Thyroid gland (tissue), 4 donors: ENCODE measurements at regions not wholly inside any gene's neighbourhood (a gene's known extent, or its start where the extent isn't known, plus 50 kb on each side); places are given as distances from the start of the nearest gene placed in this dataset.

Source experiments
- DNase-seq, 2 donors: peaks; one replicate each; pipeline ENCODE4 v3.0.0-alpha.2; 2019
- H3K27ac ChIP-seq, 3 donors: fragments of 200-600 bp; sonication (generic); 1 replicate in 2 of 3; 2 replicates in 1 of 3; pipeline ENCODE4 v1.5.1; 2016 to 2019; ENCODE audit warnings: mild to moderate bottlenecking in 1 of 3, moderate library complexity in 1 of 3
- H3K27me3 ChIP-seq: fragments of 200-600 bp; sonication (generic); one replicate; pipeline ENCODE4 v1.5.1; 2019
- H3K36me3 ChIP-seq, 2 donors: fragments of 200-600 bp; sonication (generic); one replicate each; pipeline ENCODE4 v1.5.1; 2016 to 2019
- H3K4me1 ChIP-seq, 2 donors: fragments of 200-600 bp; sonication (generic); one replicate each; pipeline ENCODE4 v1.5.1; 2017 to 2019
- H3K4me3 ChIP-seq, 3 donors: fragments of 200-600 bp; sonication (generic); replicated peaks in 1 of 3; 1 replicate in 2 of 3; 2 replicates in 1 of 3; pipeline ENCODE4 v1.5.1; 2016; ENCODE audit warnings: mild to moderate bottlenecking in 1 of 3
- H3K9me3 ChIP-seq: fragments of 200-600 bp; sonication (generic); one replicate; pipeline ENCODE4 v1.5.1; 2017
- CTCF ChIP-seq, 6 experiments: fragments of 200-600 bp in 3 of 6; fragments of 450-650 bp in 3 of 6; sonication (generic) in 3 of 6; IDR thresholded peaks; one replicate each; pipeline ENCODE4 v1.5.1; 2016 to 2019; ENCODE audit warnings: antibody characterized with exemption in 6 of 6, mild to moderate bottlenecking in 2 of 6, inconsistent platforms in 1 of 6, moderate library complexity in 1 of 6
- POLR2A ChIP-seq, 2 donors: fragments of 450-650 bp; IDR thresholded peaks; one replicate each; pipeline ENCODE4 v1.6.1; 2017; ENCODE audit warnings: antibody characterized with exemption in 2 of 2, mild to moderate bottlenecking in 2 of 2, moderate library complexity in 1 of 2
- WGBS, 2 donors: methylation state at CpG; one replicate each; pipeline ENCODE4 v1.1.5; 2017; 5-methylcytosine and 5-hydroxymethylcytosine counted together
- intact Hi-C: fragments of 100-400 bp; cut with DNase I; formaldehyde crosslinking; loops from one replicate; pipeline ENCODE4 v1.15.1; 2023

DNA sequence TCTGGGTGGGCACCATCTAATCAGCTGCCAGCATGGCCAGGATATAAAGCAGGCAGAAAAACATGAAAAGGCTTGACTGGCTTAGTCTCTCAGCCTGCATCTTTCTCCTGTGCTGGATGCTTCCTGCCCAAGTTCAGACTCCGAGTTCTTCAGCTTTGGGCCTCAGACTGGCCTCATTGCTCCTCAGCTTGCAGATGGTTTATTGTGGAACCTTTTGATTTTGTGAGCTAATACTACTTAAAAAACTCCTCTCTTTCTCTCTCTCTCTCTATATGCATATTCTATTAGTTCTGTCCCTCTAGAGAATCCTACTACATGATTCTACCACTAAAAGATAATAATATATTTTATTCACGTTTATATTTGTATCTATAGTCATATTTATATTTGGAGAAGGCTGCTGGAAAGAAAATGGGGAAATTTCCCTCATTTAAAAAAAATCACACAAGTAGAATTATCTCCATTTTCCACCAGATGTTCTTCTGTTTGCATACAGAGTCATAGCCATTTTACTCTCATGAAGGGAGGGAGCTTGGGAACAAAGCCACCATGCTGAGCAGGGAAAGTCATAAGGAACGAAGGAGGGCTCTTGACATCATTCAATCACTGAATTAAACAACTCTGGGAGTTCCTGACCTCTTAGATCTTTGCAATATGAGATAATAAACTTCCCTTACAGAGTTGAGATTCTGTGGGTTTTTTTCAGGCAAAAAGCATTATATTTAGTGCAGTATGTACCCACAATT, 1137.4 kb upstream of the CDH18 start:
- Histone ChIP-seq H3K4me3 (no peak overlapping the region), H3K9me3 (no peaks in the 10 kb centered on the region), H3K36me3 (no peaks in the 10 kb centered on the region), H3K27ac (no peak overlapping the region), H3K4me1 (no peaks in the 10 kb centered on the region), H3K27me3 (no peaks in the 10 kb centered on the region)
- DNase-seq = no peak
- TF ChIP-seq CTCF (IDR thresholded peaks at IDR 0.05) (no peak), POLR2A (IDR thresholded peaks at IDR 0.05) (no peak)
- 66 to 70% methylated on average over 3 of the region's 3 CpGs for WGBS, 2 donors
- intact Hi-C loops = no loop called here

GRCh38 chr5:21121213-21121612, 1133.2 kb upstream of the CDH18 start:
- H3K27ac ChIP-seq = no peak overlapping the region
- H3K27me3 ChIP-seq = no peaks in the 10 kb centered on the region
- no peaks in the 10 kb centered on the region for H3K4me1 ChIP-seq
- no peaks in the 10 kb centered on the region for H3K9me3 ChIP-seq
- 88 to 89% methylated on average over 1 of the region's 1 CpG for WGBS, 2 donors
- TF ChIP-seq POLR2A (IDR thresholded peaks at IDR 0.05) (no peak), CTCF (IDR thresholded peaks at IDR 0.05) (no peak)
- DNase-seq = no peak
- intact Hi-C loops = no loop called here
- H3K4me3 ChIP-seq = no peak overlapping the region
- H3K36me3 ChIP-seq = no peaks in the 10 kb centered on the region

DNA sequence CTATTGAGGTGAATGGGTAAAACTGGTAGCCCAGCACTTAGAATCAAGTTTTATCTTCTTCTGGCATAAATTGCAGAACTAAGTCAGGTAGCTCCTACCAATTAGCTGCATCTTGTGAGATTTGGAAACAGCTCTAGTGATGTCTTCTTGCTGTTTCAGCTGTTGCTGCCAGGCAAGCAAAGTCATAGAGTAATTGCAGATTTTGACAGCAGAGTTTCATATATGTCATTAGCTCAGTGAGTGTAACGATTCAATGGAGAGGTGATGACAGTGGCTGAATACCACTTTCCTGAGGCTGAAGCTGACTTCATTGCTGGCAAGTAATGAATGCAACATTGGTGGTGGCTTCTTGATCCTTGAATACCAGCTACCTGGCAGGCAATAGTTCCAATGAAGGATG, 1109.7 kb upstream of the CDH18 start:
- no peak for TF ChIP-seq CTCF (IDR thresholded peaks at IDR 0.05)
- no peak for TF ChIP-seq POLR2A (IDR thresholded peaks at IDR 0.05)
- Histone ChIP-seq H3K4me3 (no peak overlapping the region), H3K27ac (no peak overlapping the region), H3K27me3 (no peaks in the 10 kb centered on the region), H3K36me3 (no peaks in the 10 kb centered on the region), H3K4me1 (no peaks in the 10 kb centered on the region), H3K9me3 (no peaks in the 10 kb centered on the region)
- intact Hi-C loops = no loop called here
- WGBS, 2 donors = 63 to 86% methylated on average over 1 of the region's 1 CpG
- DNase-seq = no peak

DNA sequence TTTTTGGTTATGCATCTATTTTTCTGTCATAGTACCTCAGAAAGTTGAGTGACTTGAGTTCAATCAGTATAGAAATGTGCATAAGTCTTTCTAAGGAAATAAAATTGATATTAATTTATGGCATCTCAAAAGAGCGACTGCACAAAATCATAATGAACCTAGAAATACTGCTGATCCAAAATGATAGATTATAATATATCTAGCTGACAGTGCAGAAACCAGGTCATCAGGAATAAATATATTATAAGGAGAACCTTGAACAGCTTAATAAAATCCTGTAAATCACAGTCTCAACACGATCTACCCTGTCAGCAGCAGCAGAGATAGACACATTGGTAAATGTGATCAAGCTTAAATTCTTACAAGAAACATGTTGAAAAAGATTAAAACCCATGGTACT, 1106.6 kb upstream of the CDH18 start:
- Histone ChIP-seq H3K36me3 (no peaks in the 10 kb centered on the region), H3K4me3 (no peak overlapping the region), H3K27me3 (no peaks in the 10 kb centered on the region), H3K9me3 (no peaks in the 10 kb centered on the region), H3K27ac (no peak overlapping the region), H3K4me1 (no peaks in the 10 kb centered on the region)
- intact Hi-C loops = no loop called here
- no peak for DNase-seq
- WGBS, 2 donors = 81 to 84% methylated on average over 2 of the region's 2 CpGs
- TF ChIP-seq POLR2A (IDR thresholded peaks at IDR 0.05) = no peak
- TF ChIP-seq CTCF (IDR thresholded peaks at IDR 0.05) = no peak

DNA sequence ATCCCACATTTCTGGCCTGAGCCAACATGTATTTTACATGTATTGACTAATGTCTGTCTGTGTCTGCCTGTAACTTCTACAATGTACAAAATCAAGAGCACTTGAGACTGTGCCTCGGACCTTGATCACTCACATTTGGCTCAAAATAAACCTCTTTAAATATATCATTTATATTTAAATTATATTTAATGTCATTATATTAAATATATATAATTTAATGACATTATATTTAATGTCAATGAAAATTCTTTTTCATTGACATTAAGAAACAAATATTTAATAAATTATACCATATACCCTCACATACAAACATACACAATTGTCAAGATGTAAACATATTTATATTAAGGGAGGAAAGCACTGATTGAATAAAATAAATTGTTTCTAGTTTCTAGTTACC, 1099.8 kb upstream of the CDH18 start:
- Histone ChIP-seq H3K4me1 (no peaks in the 10 kb centered on the region), H3K9me3 (no peaks in the 10 kb centered on the region), H3K27ac (no peak overlapping the region), H3K4me3 (no peak overlapping the region), H3K36me3 (no peaks in the 10 kb centered on the region), H3K27me3 (no peaks in the 10 kb centered on the region)
- DNase-seq = no peak
- intact Hi-C loops = no loop called here
- TF ChIP-seq CTCF (IDR thresholded peaks at IDR 0.05) (no peak), POLR2A (IDR thresholded peaks at IDR 0.05) (no peak)
- 71 to 79% methylated on average over 1 of the region's 1 CpG for WGBS, 2 donors
